WI38 (cell line): ENCODE measurements at regions not wholly inside any gene's neighbourhood (a gene's known extent, or its start where the extent isn't known, plus 50 kb on each side); places are given as distances from the start of the nearest gene placed in this dataset.

Source experiments
- H3K4me3 ChIP-seq: 2 replicates; pipeline ENCODE4 v1.5.1; 2011; ENCODE audit warnings: low read depth, mild to moderate bottlenecking, control low read depth, low read length
- CTCF ChIP-seq: IDR thresholded peaks from 2 replicates; pipeline ENCODE4 v1.5.1; 2012; ENCODE audit warnings: low read depth, mild to moderate bottlenecking, control low read depth, low read length

- no peak for TF ChIP-seq CTCF
- no peak overlapping the region for H3K4me3 ChIP-seq
These were observed 469.2 kb upstream of the ZNF608 start for GRCh38 chr5:125215593-125215992.

GRCh38 chr5:125219710-125220109, 473.3 kb upstream of the ZNF608 start:
- H3K4me3 ChIP-seq = no peak overlapping the region
- TF ChIP-seq CTCF = no peak

- no peak overlapping the region for H3K4me3 ChIP-seq
- no peak for TF ChIP-seq CTCF
These were observed 473.8 kb upstream of the ZNF608 start for GRCh38 chr5:125220284-125220683.

GRCh38 chr5:125222597-125223240, 476.3 kb upstream of the ZNF608 start:
- no peak for TF ChIP-seq CTCF
- H3K4me3 ChIP-seq = no peak overlapping the region

GRCh38 chr5:125225424-125225823, 479.0 kb upstream of the ZNF608 start:
- no peak overlapping the region for H3K4me3 ChIP-seq
- no peak for TF ChIP-seq CTCF

GRCh38 chr5:125226825-125227224, 480.4 kb upstream of the ZNF608 start:
- no peak for TF ChIP-seq CTCF

GRCh38 chr5:125227333-125228095, 481.1 kb upstream of the ZNF608 start:
- no peak for TF ChIP-seq CTCF
- H3K4me3 ChIP-seq = no peak overlapping the region

More at GRCh38 chr5:125226825-125227224, 480.4 kb upstream of the ZNF608 start:
- no peak overlapping the region for H3K4me3 ChIP-seq
